Mesenchymal stem cell (in vitro differentiated cells and primary cell): ENCODE measurements at regions not wholly inside any gene's neighbourhood (a gene's known extent, or its start where the extent isn't known, plus 50 kb on each side); places are given as distances from the start of the nearest gene placed in this dataset.
A peak's percentile ranks its signal among the peaks of the same experiment; 100 is the strongest.

Experiments used
- DNase-seq: peaks from one replicate; pipeline ENCODE4 v3.0.0-alpha.2; 2013
- H2AFZ ChIP-seq: one replicate; pipeline ENCODE4 v1.6.1; 2013; ENCODE audit warnings: low read depth, mild to moderate bottlenecking, control low read depth, inconsistent platforms, low read length, moderate library complexity
- H2AK5ac ChIP-seq: 2 replicates; pipeline ENCODE4 v1.6.1; 2013; ENCODE audit warnings: low read length, moderate library complexity, mild to moderate bottlenecking, inconsistent platforms; ENCODE audit not compliant: severe bottlenecking
- H2BK120ac ChIP-seq: one replicate; pipeline ENCODE4 v1.6.1; 2013; ENCODE audit warnings: low read depth, mild to moderate bottlenecking, inconsistent platforms, low read length, moderate library complexity
- H2BK12ac ChIP-seq, 2 experiments: one replicate each; pipeline ENCODE4 v1.6.1; 2013; ENCODE audit warnings: inconsistent platforms in 2 of 2, low read length in 2 of 2, mild to moderate bottlenecking in 2 of 2, moderate library complexity in 2 of 2, control low read depth in 1 of 2
- H2BK15ac ChIP-seq: one replicate; pipeline ENCODE4 v1.6.1; 2013; ENCODE audit warnings: mild to moderate bottlenecking, low read depth, inconsistent platforms; ENCODE audit not compliant: poor library complexity, severe bottlenecking
- H2BK5ac ChIP-seq: 2 replicates; pipeline ENCODE4 v1.6.1; 2013; ENCODE audit warnings: low read depth, mild to moderate bottlenecking, low read length, control low read depth, inconsistent platforms; ENCODE audit not compliant: poor library complexity, severe bottlenecking
- H3K14ac ChIP-seq, 2 experiments: one replicate each; pipeline ENCODE4 v1.6.1; 2013; ENCODE audit warnings: inconsistent platforms in 2 of 2, low read length in 2 of 2, control low read depth in 1 of 2, mild to moderate bottlenecking in 1 of 2, moderate library complexity in 1 of 2
- H3K18ac ChIP-seq, 2 experiments: one replicate each; pipeline ENCODE4 v1.6.1; 2013; ENCODE audit warnings: inconsistent platforms in 2 of 2, low read length in 2 of 2, control low read depth in 1 of 2, low read depth in 1 of 2, mild to moderate bottlenecking in 1 of 2
- H3K23ac ChIP-seq, 2 experiments: one replicate each; pipeline ENCODE4 v1.6.1; 2013; ENCODE audit warnings: inconsistent platforms in 2 of 2, low read length in 2 of 2, mild to moderate bottlenecking in 2 of 2, moderate library complexity in 2 of 2, control low read depth in 1 of 2
- H3K27ac ChIP-seq: 2 replicates; pipeline ENCODE4 v1.5.1; 2013; ENCODE audit warnings: mild to moderate bottlenecking, moderate library complexity, low read length, control low read depth, inconsistent platforms; ENCODE audit not compliant: poor library complexity, severe bottlenecking
- H3K27me3 ChIP-seq, 2 experiments: 2 replicates each; pipeline versions ENCODE4 v1.6.1 to v1.7.0; 2013; ENCODE audit warnings: low read length in 2 of 2, mild to moderate bottlenecking in 2 of 2, moderate library complexity in 2 of 2, control low read depth in 1 of 2, inconsistent platforms in 1 of 2; ENCODE audit not compliant: control insufficient read depth in 1 of 2, insufficient read depth in 1 of 2
- H3K36me3 ChIP-seq, 2 experiments: 2 replicates each; pipeline versions ENCODE4 v1.6.1 to v1.7.0; 2013; ENCODE audit warnings: low read length in 2 of 2, control low read depth in 1 of 2, inconsistent platforms in 1 of 2, low read depth in 1 of 2, mild to moderate bottlenecking in 1 of 2; ENCODE audit not compliant: insufficient read depth in 2 of 2, control insufficient read depth in 1 of 2
- H3K4ac ChIP-seq, 2 experiments: one replicate each; pipeline ENCODE4 v1.6.1; 2013; ENCODE audit warnings: inconsistent platforms in 2 of 2, low read length in 2 of 2, mild to moderate bottlenecking in 2 of 2, moderate library complexity in 2 of 2, control low read depth in 1 of 2, low read depth in 1 of 2
- H3K4me1 ChIP-seq: 2 replicates; pipeline ENCODE4 v1.6.1; 2013; ENCODE audit warnings: low read depth, low read length, control low read depth; ENCODE audit not compliant: control insufficient read depth, insufficient read depth
- H3K4me2 ChIP-seq: 2 replicates; pipeline ENCODE4 v1.6.1; 2013; ENCODE audit warnings: low read length, mild to moderate bottlenecking, inconsistent platforms; ENCODE audit not compliant: poor library complexity, severe bottlenecking
- H3K4me3 ChIP-seq, 2 experiments: 2 replicates each; pipeline versions ENCODE4 v1.5.1 to v1.7.0; 2013; ENCODE audit warnings: low read length in 2 of 2, mild to moderate bottlenecking in 2 of 2, control low read depth in 1 of 2, low read depth in 1 of 2; ENCODE audit not compliant: insufficient read depth in 1 of 2
- H3K79me1 ChIP-seq: replicated peaks from 2 replicates; pipeline ENCODE4 v1.6.1; 2013; ENCODE audit warnings: mild to moderate bottlenecking, control low read depth, low read length, inconsistent platforms; ENCODE audit not compliant: poor library complexity, severe bottlenecking
- H3K9ac ChIP-seq: 2 replicates; pipeline ENCODE4 v1.7.0; 2013; ENCODE audit warnings: mild to moderate bottlenecking, low read length, moderate library complexity
- H3K9me3 ChIP-seq: 2 replicates; pipeline ENCODE4 v1.7.0; 2013; ENCODE audit warnings: mild to moderate bottlenecking, low read length; ENCODE audit not compliant: control insufficient read depth
- H4K8ac ChIP-seq: one replicate; pipeline ENCODE4 v1.6.1; 2013; ENCODE audit warnings: inconsistent platforms, mild to moderate bottlenecking, low read length, moderate library complexity
- H4K91ac ChIP-seq: one replicate; pipeline ENCODE4 v1.6.1; 2013; ENCODE audit warnings: mild to moderate bottlenecking, low read length, inconsistent platforms
- WGBS: methylation state at CpG from one replicate; pipeline ENCODE4 v1.1.7; 2013; ENCODE audit warnings: mixed read lengths; 5-methylcytosine and 5-hydroxymethylcytosine counted together

DNA sequence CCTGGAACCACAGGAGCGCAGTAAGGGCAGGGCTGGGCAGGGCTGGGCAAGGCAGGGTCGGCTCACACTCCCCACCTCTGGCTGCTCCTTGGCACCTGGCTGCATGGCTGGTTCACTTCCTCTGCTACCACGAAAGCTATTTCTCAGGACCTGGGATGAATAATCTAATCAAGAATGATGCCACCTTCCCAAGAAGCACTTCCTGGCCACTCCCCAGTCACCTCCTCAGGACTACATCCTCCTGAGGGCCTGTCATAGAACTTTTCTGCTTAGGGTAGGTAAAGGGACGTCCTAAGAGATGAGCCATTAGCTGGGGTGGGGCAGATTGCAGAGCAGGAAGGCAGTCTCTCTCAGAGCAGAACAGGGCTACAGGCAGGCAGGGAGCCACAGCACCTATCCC lies 288.2 kb upstream of the MAP3K1 start:
- no peak overlapping the region for H3K4me3 ChIP-seq
- H3K79me1 ChIP-seq: no peaks in the 10 kb centered on the region
- no peak overlapping the region for H2BK15ac ChIP-seq
- H3K4ac ChIP-seq: peak overlapping the region in 1 of 2 experiments; percentile 76
- H3K27ac ChIP-seq: no peak overlapping the region
- no peak overlapping the region for H3K14ac ChIP-seq
- no peak overlapping the region for H3K9ac ChIP-seq
- H3K18ac ChIP-seq: no peak overlapping the region
- no peak overlapping the region for H3K4me2 ChIP-seq
- H2BK12ac ChIP-seq: no peak overlapping the region
- no peak overlapping the region for H2BK5ac ChIP-seq
- H3K27me3 ChIP-seq: peaks cover 0 to 8% of the 10 kb centered on the region in 2 experiments
- H2AK5ac ChIP-seq: no peak overlapping the region
- H3K9me3 ChIP-seq: no peaks in the 10 kb centered on the region
- H2AFZ ChIP-seq: no peak overlapping the region
- no peak overlapping the region for H2BK120ac ChIP-seq
- peaks cover 2% of the 10 kb centered on the region for H3K4me1 ChIP-seq
- H4K91ac ChIP-seq: no peak overlapping the region
- H3K23ac ChIP-seq: no peak overlapping the region
- no peak for DNase-seq
- WGBS: 82% methylated on average over 4 of the region's 4 CpGs
- no peaks in the 10 kb centered on the region for H3K36me3 ChIP-seq
- no peak overlapping the region for H4K8ac ChIP-seq

GRCh38 chr5:56525113-56525512 lies 290.2 kb upstream of the MAP3K1 start:
- H3K79me1 ChIP-seq: no peaks in the 10 kb centered on the region
- peaks cover 0 to 3% of the 10 kb centered on the region in 2 experiments for H3K27me3 ChIP-seq
- no peak overlapping the region for H2BK12ac ChIP-seq
- no peak overlapping the region for H3K14ac ChIP-seq
- no peak overlapping the region for H3K9ac ChIP-seq
- H3K4me1 ChIP-seq: peaks cover 5% of the 10 kb centered on the region
- no peak overlapping the region for H3K27ac ChIP-seq
- H2BK120ac ChIP-seq: no peak overlapping the region
- H2BK15ac ChIP-seq: no peak overlapping the region
- no peak overlapping the region for H3K23ac ChIP-seq
- no peaks in the 10 kb centered on the region for H3K9me3 ChIP-seq
- H2BK5ac ChIP-seq: no peak overlapping the region
- 76% methylated on average over 3 of the region's 3 CpGs for WGBS
- no peak for DNase-seq
- no peak overlapping the region for H3K4me3 ChIP-seq
- H3K4me2 ChIP-seq: no peak overlapping the region
- H3K36me3 ChIP-seq: no peaks in the 10 kb centered on the region
- H3K4ac ChIP-seq: no peak overlapping the region
- H4K91ac ChIP-seq: no peak overlapping the region
- H4K8ac ChIP-seq: no peak overlapping the region
- no peak overlapping the region for H2AFZ ChIP-seq
- H2AK5ac ChIP-seq: no peak overlapping the region
- H3K18ac ChIP-seq: no peak overlapping the region

GRCh38 chr5:56523790-56524575 lies 290.9 kb upstream of the ANKRD55 start:
- H3K4me2 ChIP-seq: no peak overlapping the region
- DNase-seq: peak; percentile 45
- H3K79me1 ChIP-seq: no peaks in the 10 kb centered on the region
- no peak overlapping the region for H3K4ac ChIP-seq
- H3K4me3 ChIP-seq: no peak overlapping the region
- no peak overlapping the region for H2AK5ac ChIP-seq
- no peak overlapping the region for H2BK120ac ChIP-seq
- peaks cover 0 to 10% of the 10 kb centered on the region in 2 experiments for H3K27me3 ChIP-seq
- whole genome bisulfite sequencing: 36% methylated on average over 2 of the region's 6 CpGs
- H2BK5ac ChIP-seq: no peak overlapping the region
- H3K9me3 ChIP-seq: no peaks in the 10 kb centered on the region
- no peak overlapping the region for H3K27ac ChIP-seq
- no peak overlapping the region for H4K91ac ChIP-seq
- no peak overlapping the region for H3K23ac ChIP-seq
- no peak overlapping the region for H2AFZ ChIP-seq
- no peak overlapping the region for H4K8ac ChIP-seq
- no peak overlapping the region for H2BK12ac ChIP-seq
- H2BK15ac ChIP-seq: no peak overlapping the region
- H3K18ac ChIP-seq: no peak overlapping the region
- no peak overlapping the region for H3K14ac ChIP-seq
- H3K4me1 ChIP-seq: peaks cover 6% of the 10 kb centered on the region
- H3K36me3 ChIP-seq: no peaks in the 10 kb centered on the region
- H3K9ac ChIP-seq: no peak overlapping the region

DNA sequence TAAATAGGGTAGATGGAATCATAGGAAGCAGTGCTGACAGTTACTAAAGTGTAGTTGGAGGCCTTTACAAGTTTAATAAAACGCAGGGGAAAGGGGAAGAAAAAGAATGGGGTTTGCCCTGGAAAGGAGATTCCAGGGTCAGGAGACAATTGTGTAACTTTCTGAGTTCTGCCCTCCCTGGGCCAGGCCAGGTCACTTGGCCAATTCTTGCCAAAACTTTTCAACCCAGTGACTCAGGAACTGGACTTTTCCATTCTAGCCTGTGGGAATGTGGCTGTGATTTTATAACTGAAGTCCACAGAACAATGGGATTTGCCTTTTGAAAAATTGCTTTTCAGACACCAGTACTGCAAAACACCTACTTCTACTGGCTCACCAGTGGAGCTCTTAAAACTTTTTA lies 289.8 kb upstream of the ANKRD55 start:
- H3K14ac ChIP-seq: no peak overlapping the region
- H3K27ac ChIP-seq: no peak overlapping the region
- H2BK15ac ChIP-seq: no peak overlapping the region
- no peaks in the 10 kb centered on the region for H3K36me3 ChIP-seq
- peaks cover 0 to 20% of the 10 kb centered on the region in 2 experiments for H3K27me3 ChIP-seq
- H4K8ac ChIP-seq: no peak overlapping the region
- no peak overlapping the region for H2BK120ac ChIP-seq
- H3K9ac ChIP-seq: no peak overlapping the region
- no peak overlapping the region for H3K4me2 ChIP-seq
- no peak overlapping the region for H3K23ac ChIP-seq
- 100% methylated on average over 1 of the region's 1 CpG for WGBS
- no peak overlapping the region for H3K18ac ChIP-seq
- no peak overlapping the region for H2AFZ ChIP-seq
- H3K79me1 ChIP-seq: no peaks in the 10 kb centered on the region
- DNase-seq: peak; percentile 55
- peaks cover 6% of the 10 kb centered on the region for H3K4me1 ChIP-seq
- no peak overlapping the region for H4K91ac ChIP-seq
- no peak overlapping the region for H3K4ac ChIP-seq
- no peak overlapping the region for H3K4me3 ChIP-seq
- H3K9me3 ChIP-seq: no peaks in the 10 kb centered on the region
- no peak overlapping the region for H2AK5ac ChIP-seq
- H2BK5ac ChIP-seq: no peak overlapping the region
- H2BK12ac ChIP-seq: no peak overlapping the region
